AG04449 (cell line): ENCODE measurements at regions not wholly inside any gene's neighbourhood (a gene's known extent, or its start where the extent isn't known, plus 50 kb on each side); places are given as distances from the start of the nearest gene placed in this dataset.

Experiments used
- CTCF ChIA-PET: fragments of 350-600 bp; formaldehyde crosslinking; extraction: SDS; loops from one replicate; lab custom pipeline; 2021; ENCODE audit warnings: antibody characterized with exemption; lab: Yijun Ruan, JAX
- POLR2A ChIA-PET: fragments of 400-600, 350-600 bp; formaldehyde crosslinking; extraction: SDS; loops from one replicate; lab custom pipeline; 2020; ENCODE audit warnings: antibody characterized with exemption, inconsistent platforms; lab: Yijun Ruan, JAX
- DNase-seq: peaks from one replicate; pipeline ENCODE4 v3.0.0-alpha.2; 2010; ENCODE audit warnings: low read depth, low spot score
- H3K4me3 ChIP-seq: 2 replicates; pipeline ENCODE4 v1.5.1; 2011; ENCODE audit warnings: low read depth, mild to moderate bottlenecking, control low read depth, low read length
- CTCF ChIP-seq: IDR thresholded peaks from one replicate; pipeline ENCODE4 v1.5.1; 2011; ENCODE audit warnings: mild to moderate bottlenecking, moderate library complexity, low read length, control low read depth, inconsistent platforms; ENCODE audit not compliant: insufficient read depth; ENCODE audit errors: missing control alignments

- ChIA-PET POLR2A (interaction anchor here (0.6 kb wide), 1 partner anchor 1195 kb away, joined by 4 read pairs; no protein-coding TSS in a partner anchor), CTCF (interaction anchor here (0.6 kb wide), 1 partner anchor 1310 kb away, joined by 3 read pairs; no protein-coding TSS in a partner anchor)
- H3K4me3 ChIP-seq = no peak overlapping the region
- TF ChIP-seq CTCF = no peak
- no peak for DNase-seq
Observed at GRCh38 chr16:79283578-79283977, 317.0 kb downstream of the MAF start.

- TF ChIP-seq CTCF = no peak
- ChIA-PET CTCF (no interaction called here), POLR2A (no interaction called here)
- DNase-seq = no peak
- no peak overlapping the region for H3K4me3 ChIP-seq
Observed at GRCh38 chr16:79282806-79283205, 317.7 kb downstream of the MAF start.

GRCh38 chr16:79278506-79278905, 322.0 kb downstream of the MAF start:
- ChIA-PET CTCF (no interaction called here), POLR2A (no interaction called here)
- H3K4me3 ChIP-seq = no peak overlapping the region
- DNase-seq = no peak
- TF ChIP-seq CTCF = no peak

GRCh38 chr16:79276501-79276900, 324.0 kb downstream of the MAF start:
- POLR2A ChIA-PET = no interaction called here
- no peak for TF ChIP-seq CTCF
- no peak for DNase-seq
- no peak overlapping the region for H3K4me3 ChIP-seq
- CTCF ChIA-PET = no interaction called here

- H3K4me3 ChIP-seq = no peak overlapping the region
- no peak for DNase-seq
- CTCF ChIA-PET = no interaction called here
- TF ChIP-seq CTCF = no peak
- POLR2A ChIA-PET = no interaction called here
Observed at GRCh38 chr16:79274264-79274663, 326.3 kb downstream of the MAF start.

- ChIA-PET CTCF (no interaction called here), POLR2A (no interaction called here)
- DNase-seq = no peak
- H3K4me3 ChIP-seq = no peak overlapping the region
- TF ChIP-seq CTCF = no peak
Observed at GRCh38 chr16:79272141-79272577, 328.4 kb downstream of the MAF start.
